ENCODE measurements at regions not wholly inside any gene's neighbourhood (a gene's known extent, or its start where the extent isn't known, plus 50 kb on each side); places are given as distances from the start of the nearest gene placed in this dataset.

- H3K4me3 ChIP-seq (ENCODE audit: low read depth, low read length) = no peak overlapping the region
- in situ Hi-C loops (cut with HindIII; ENCODE audit: low sequenced_read_pairs) = no loop called here
- TF ChIP-seq, protein P1, sequence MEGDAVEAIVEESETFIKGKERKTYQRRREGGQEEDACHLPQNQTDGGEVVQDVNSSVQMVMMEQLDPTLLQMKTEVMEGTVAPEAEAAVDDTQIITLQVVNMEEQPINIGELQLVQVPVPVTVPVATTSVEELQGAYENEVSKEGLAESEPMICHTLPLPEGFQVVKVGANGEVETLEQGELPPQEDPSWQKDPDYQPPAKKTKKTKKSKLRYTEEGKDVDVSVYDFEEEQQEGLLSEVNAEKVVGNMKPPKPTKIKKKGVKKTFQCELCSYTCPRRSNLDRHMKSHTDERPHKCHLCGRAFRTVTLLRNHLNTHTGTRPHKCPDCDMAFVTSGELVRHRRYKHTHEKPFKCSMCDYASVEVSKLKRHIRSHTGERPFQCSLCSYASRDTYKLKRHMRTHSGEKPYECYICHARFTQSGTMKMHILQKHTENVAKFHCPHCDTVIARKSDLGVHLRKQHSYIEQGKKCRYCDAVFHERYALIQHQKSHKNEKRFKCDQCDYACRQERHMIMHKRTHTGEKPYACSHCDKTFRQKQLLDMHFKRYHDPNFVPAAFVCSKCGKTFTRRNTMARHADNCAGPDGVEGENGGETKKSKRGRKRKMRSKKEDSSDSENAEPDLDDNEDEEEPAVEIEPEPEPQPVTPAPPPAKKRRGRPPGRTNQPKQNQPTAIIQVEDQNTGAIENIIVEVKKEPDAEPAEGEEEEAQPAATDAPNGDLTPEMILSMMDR (IDR thresholded peaks at IDR 0.05; ENCODE audit: low read depth, low read length) = no peak
- no peak for DNase-seq (ENCODE audit: low read depth, low spot score)
Measured at GRCh38 chr2:154533300-154533940, 165.1 kb upstream of the KCNJ3 start.

GRCh38 chr2:154537024-154537423 lies 161.5 kb upstream of the KCNJ3 start:
- TF ChIP-seq, protein P1 (IDR thresholded peaks at IDR 0.05; ENCODE audit: low read depth, low read length) = no peak
- in situ Hi-C loops (cut with HindIII; ENCODE audit: low sequenced_read_pairs) = no loop called here
- no peak overlapping the region for H3K4me3 ChIP-seq (ENCODE audit: low read depth, low read length)
- DNase-seq (ENCODE audit: low read depth, low spot score) = no peak

- in situ Hi-C loops (cut with HindIII; ENCODE audit: low sequenced_read_pairs) = no loop called here
- no peak for DNase-seq (ENCODE audit: low read depth, low spot score)
- H3K4me3 ChIP-seq (ENCODE audit: low read depth, low read length) = no peak overlapping the region
- TF ChIP-seq, protein P1 (IDR thresholded peaks at IDR 0.05; ENCODE audit: low read depth, low read length) = no peak
Measured at GRCh38 chr2:154537843-154538450, 160.5 kb upstream of the KCNJ3 start.

GRCh38 chr2:154546341-154546740 lies 152.2 kb upstream of the KCNJ3 start:
- DNase-seq (ENCODE audit: low read depth, low spot score) = no peak
- TF ChIP-seq, protein P1 (IDR thresholded peaks at IDR 0.05; ENCODE audit: low read depth, low read length) = no peak
- in situ Hi-C loops (cut with HindIII; ENCODE audit: low sequenced_read_pairs) = no loop called here
- no peak overlapping the region for H3K4me3 ChIP-seq (ENCODE audit: low read depth, low read length)

- TF ChIP-seq, protein P1 (IDR thresholded peaks at IDR 0.05; ENCODE audit: low read depth, low read length) = no peak
- no peak overlapping the region for H3K4me3 ChIP-seq (ENCODE audit: low read depth, low read length)
- DNase-seq (ENCODE audit: low read depth, low spot score) = no peak
- in situ Hi-C loops (cut with HindIII; ENCODE audit: low sequenced_read_pairs) = no loop called here
Measured at GRCh38 chr2:154549869-154550268, 148.6 kb upstream of the KCNJ3 start.

- no peak overlapping the region for H3K4me3 ChIP-seq (ENCODE audit: low read depth, low read length)
- DNase-seq (ENCODE audit: low read depth, low spot score) = no peak
- in situ Hi-C loops (cut with HindIII; ENCODE audit: low sequenced_read_pairs) = no loop called here
- TF ChIP-seq, protein P1 (IDR thresholded peaks at IDR 0.05; ENCODE audit: low read depth, low read length) = no peak
Measured at GRCh38 chr2:154551649-154552048, 146.8 kb upstream of the KCNJ3 start.
